ENCODE measurements at regions not wholly inside any gene's neighbourhood (a gene's known extent, or its start where the extent isn't known, plus 50 kb on each side); places are given as distances from the start of the nearest gene placed in this dataset.
"Not testable (repeated sequence)": the region's sequence is repeated elsewhere in the genome, so short reads cannot be mapped to it uniquely, and the experiment has no call there.

- DNase-seq (ENCODE audit: low read depth in 2 of 2): no peak
Observed at GRCh38 chr2:173720306-173720705, 244.9 kb downstream of the SP3 start.

GRCh38 chr2:173734797-173735196 is 230.4 kb downstream of the SP3 start:
- no peak for DNase-seq (ENCODE audit: low read depth in 2 of 2)

GRCh38 chr2:173737954-173738575 is 227.1 kb downstream of the SP3 start:
- DNase-seq (ENCODE audit: low read depth in 2 of 2): not testable (repeated sequence)

GRCh38 chr2:173739006-173739405 is 226.2 kb downstream of the SP3 start:
- DNase-seq (ENCODE audit: low read depth in 2 of 2): no peak

- no peak for DNase-seq (ENCODE audit: low read depth in 2 of 2)
Observed at GRCh38 chr2:173740639-173741038, 224.5 kb downstream of the SP3 start.

- no peak for DNase-seq (ENCODE audit: low read depth in 2 of 2)
Observed at GRCh38 chr2:173741759-173742158, 223.4 kb downstream of the SP3 start.

- DNase-seq (ENCODE audit: low read depth in 2 of 2): no peak
Observed at GRCh38 chr2:173747035-173747434, 218.1 kb downstream of the SP3 start.

- DNase-seq (ENCODE audit: low read depth in 2 of 2): no peak
Observed at GRCh38 chr2:173749315-173749714, 215.9 kb downstream of the SP3 start.

GRCh38 chr2:173750353-173750801 is 214.8 kb downstream of the SP3 start:
- no peak for DNase-seq (ENCODE audit: low read depth in 2 of 2)

GRCh38 chr2:173750831-173751230 is 214.3 kb downstream of the SP3 start:
- no peak for DNase-seq (ENCODE audit: low read depth in 2 of 2)

- no peak for DNase-seq (ENCODE audit: low read depth in 2 of 2)
Observed at GRCh38 chr2:173751245-173751975, 213.8 kb downstream of the SP3 start.

GRCh38 chr2:173752152-173752551 is 213.0 kb downstream of the SP3 start:
- DNase-seq (ENCODE audit: low read depth in 2 of 2): no peak

GRCh38 chr2:173753441-173753840 is 211.7 kb downstream of the SP3 start:
- no peak for DNase-seq (ENCODE audit: low read depth in 2 of 2)

- DNase-seq (ENCODE audit: low read depth in 2 of 2): no peak
Observed at GRCh38 chr2:173754165-173754564, 211.0 kb downstream of the SP3 start.

GRCh38 chr2:173754837-173755236 is 210.3 kb downstream of the SP3 start:
- no peak for DNase-seq (ENCODE audit: low read depth in 2 of 2)

GRCh38 chr2:173755798-173756197 is 209.4 kb downstream of the SP3 start:
- no peak for DNase-seq (ENCODE audit: low read depth in 2 of 2)

- DNase-seq (ENCODE audit: low read depth in 2 of 2): no peak
Observed at GRCh38 chr2:173759959-173760358, 205.2 kb downstream of the SP3 start.

GRCh38 chr2:173760553-173760952 is 204.6 kb downstream of the SP3 start:
- DNase-seq (ENCODE audit: low read depth in 2 of 2): no peak

GRCh38 chr2:173761603-173762119 is 203.5 kb downstream of the SP3 start:
- no peak for DNase-seq (ENCODE audit: low read depth in 2 of 2)

- DNase-seq (ENCODE audit: low read depth in 2 of 2): no peak
Observed at GRCh38 chr2:173762221-173762620, 203.0 kb downstream of the SP3 start.

- DNase-seq (ENCODE audit: low read depth in 2 of 2): no peak
Observed at GRCh38 chr2:173762864-173763263, 202.3 kb downstream of the SP3 start.

- DNase-seq (ENCODE audit: low read depth in 2 of 2): no peak
Observed at GRCh38 chr2:173763641-173764040, 201.5 kb downstream of the SP3 start.

- DNase-seq (ENCODE audit: low read depth in 2 of 2): no peak
Observed at GRCh38 chr2:173764094-173764493, 201.1 kb downstream of the SP3 start.
